Neutrophil (primary cell): ENCODE measurements at regions not wholly inside any gene's neighbourhood (a gene's known extent, or its start where the extent isn't known, plus 50 kb on each side); places are given as distances from the start of the nearest gene placed in this dataset.
"Not testable (repeated sequence)": the region's sequence is repeated elsewhere in the genome, so short reads cannot be mapped to it uniquely, and the experiment has no call there.

Experiments used
- H3K27ac ChIP-seq: fragments of 200-600 bp; sonication (generic); 2 replicates; pipeline ENCODE4 v1.5.1; 2016; ENCODE audit warnings: mild to moderate bottlenecking, moderate library complexity
- H3K27me3 ChIP-seq: fragments of 200-600 bp; sonication (generic); 2 replicates; pipeline ENCODE4 v1.6.0; 2016; ENCODE audit warnings: mild to moderate bottlenecking
- H3K36me3 ChIP-seq: fragments of 200-600 bp; sonication (generic); 2 replicates; pipeline ENCODE4 v1.5.1; 2017
- H3K4me1 ChIP-seq, 2 experiments: fragments of 200-600 bp in 1 of 2; sonication (generic) in 1 of 2; 1 replicate in 1 of 2; 2 replicates in 1 of 2; pipeline versions ENCODE4 v1.5.1 to v1.6.1; 2013 to 2016; ENCODE audit warnings: low read depth in 1 of 2, low read length in 1 of 2, mild to moderate bottlenecking in 1 of 2, moderate library complexity in 1 of 2; ENCODE audit not compliant: control insufficient read depth in 1 of 2, insufficient read depth in 1 of 2
- H3K4me3 ChIP-seq, 2 experiments: fragments of 200-600 bp in 1 of 2; sonication (generic) in 1 of 2; 1 replicate in 1 of 2; 2 replicates in 1 of 2; pipeline ENCODE4 v1.5.1; 2013 to 2016; ENCODE audit warnings: low read depth in 1 of 2, low read length in 1 of 2, mild to moderate bottlenecking in 1 of 2, moderate library complexity in 1 of 2
- H3K9me3 ChIP-seq: fragments of 200-600 bp; sonication (generic); 2 replicates; pipeline ENCODE4 v1.5.1; 2016
- CTCF ChIP-seq: fragments of 200-600 bp; sonication (generic); IDR thresholded peaks from 2 replicates; pipeline ENCODE4 v1.5.1; 2016; ENCODE audit warnings: antibody characterized with exemption

GRCh38 chr5:116859666-116860320 lies 285.2 kb upstream of the SEMA6A start:
- no peak overlapping the region for H3K27ac ChIP-seq
- no peak for TF ChIP-seq CTCF
- H3K4me1 ChIP-seq = no peaks in the 10 kb centered on the region

DNA sequence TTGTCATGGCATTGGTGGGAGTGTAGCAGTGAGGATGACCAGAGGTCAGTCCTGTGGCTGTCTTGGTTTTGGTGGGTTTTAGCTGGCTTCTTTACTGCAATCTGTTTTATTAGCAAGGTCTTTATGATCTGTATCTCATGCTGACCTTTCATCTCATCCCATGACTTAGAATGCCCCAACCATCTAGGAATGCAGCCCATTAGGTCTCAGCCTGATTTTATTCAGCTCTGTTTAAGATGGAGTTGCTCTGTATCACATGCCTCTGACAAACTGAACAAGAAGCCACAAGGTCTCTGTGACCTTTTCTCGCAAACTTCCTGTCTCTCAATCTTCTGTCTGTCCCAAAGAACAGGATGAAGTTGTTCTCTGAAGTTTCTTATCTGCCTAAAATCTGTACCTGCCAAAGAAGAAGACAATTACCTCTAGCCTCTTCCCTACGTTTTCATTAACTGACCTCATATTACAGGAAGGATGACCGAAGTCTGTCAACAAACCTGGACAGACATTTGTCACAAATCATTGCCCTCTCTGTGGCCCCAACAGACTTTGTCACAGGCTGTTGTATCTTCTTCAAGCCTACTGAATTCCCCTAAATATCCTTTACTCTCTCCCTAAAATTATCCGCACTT lies 284.2 kb upstream of the SEMA6A start:
- no peak overlapping the region for H3K27ac ChIP-seq
- H3K4me3 ChIP-seq = no peak overlapping the region
- H3K36me3 ChIP-seq = no peaks in the 10 kb centered on the region
- no peaks in the 10 kb centered on the region for H3K27me3 ChIP-seq
- H3K4me1 ChIP-seq = no peaks in the 10 kb centered on the region
- no peak for TF ChIP-seq CTCF
- no peaks in the 10 kb centered on the region for H3K9me3 ChIP-seq

More at GRCh38 chr5:116859666-116860320, 285.2 kb upstream of the SEMA6A start:
- Histone ChIP-seq H3K27me3 (no peaks in the 10 kb centered on the region), H3K9me3 (no peaks in the 10 kb centered on the region), H3K4me3 (no peak overlapping the region), H3K36me3 (no peaks in the 10 kb centered on the region)

DNA sequence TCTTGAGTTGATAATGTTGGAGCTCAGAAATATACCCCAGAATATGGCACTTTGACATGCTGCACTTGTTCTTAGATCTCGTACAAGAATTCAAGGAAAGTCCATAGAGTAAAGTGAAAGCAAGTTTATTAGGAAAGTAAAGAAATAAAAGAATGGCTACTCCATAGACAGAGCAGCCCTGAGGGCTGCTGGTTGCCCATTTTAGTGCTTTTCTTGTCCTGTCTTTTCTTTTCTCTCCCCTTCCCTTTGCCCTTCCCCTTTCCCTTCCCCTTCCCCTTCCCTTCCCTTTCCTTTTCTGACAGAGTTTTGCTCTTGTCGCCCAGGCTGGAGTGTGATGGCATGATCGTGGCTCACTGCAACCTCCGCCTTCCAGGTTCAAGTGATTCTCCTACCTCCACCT lies 283.4 kb upstream of the SEMA6A start:
- H3K4me1 ChIP-seq, H3K4me3 ChIP-seq, H3K36me3 ChIP-seq, H3K27ac ChIP-seq, H3K9me3 ChIP-seq, H3K27me3 ChIP-seq: not testable (repeated sequence)

DNA sequence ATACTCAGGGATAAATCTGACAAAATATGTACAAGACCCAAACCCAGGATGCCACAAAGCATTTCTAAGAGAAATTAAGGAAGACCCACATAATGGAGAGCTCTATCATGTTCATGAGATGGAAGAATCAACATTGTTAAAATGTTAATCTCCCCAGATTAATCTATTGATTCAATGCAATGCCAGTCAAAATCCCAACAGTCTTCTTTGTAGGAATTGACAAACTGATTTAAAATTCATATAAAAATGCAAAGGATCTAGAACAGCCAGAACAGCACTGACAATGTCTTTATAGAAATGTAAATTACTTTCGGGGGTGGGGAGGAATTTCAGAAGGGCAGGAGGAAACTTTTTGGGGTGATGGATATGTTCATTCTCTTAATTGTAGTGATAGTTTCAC lies 281.6 kb upstream of the SEMA6A start:
- no peaks in the 10 kb centered on the region for H3K36me3 ChIP-seq

GRCh38 chr5:116853992-116854391 lies 279.4 kb upstream of the SEMA6A start:
- Histone ChIP-seq H3K4me1 (no peaks in the 10 kb centered on the region), H3K36me3 (no peaks in the 10 kb centered on the region), H3K27ac (no peak overlapping the region), H3K4me3 (no peak overlapping the region), H3K9me3 (no peaks in the 10 kb centered on the region), H3K27me3 (no peaks in the 10 kb centered on the region)
- no peak for TF ChIP-seq CTCF

More for the DNA sequence above, 281.6 kb upstream of the SEMA6A start:
- Histone ChIP-seq H3K27ac (no peak overlapping the region), H3K4me1 (no peaks in the 10 kb centered on the region), H3K9me3 (no peaks in the 10 kb centered on the region), H3K27me3 (no peaks in the 10 kb centered on the region), H3K4me3 (no peak overlapping the region)
- TF ChIP-seq CTCF = no peak

GRCh38 chr5:116848954-116849581 lies 274.4 kb upstream of the SEMA6A start:
- no peak for TF ChIP-seq CTCF
- no peak overlapping the region for H3K27ac ChIP-seq
- H3K36me3 ChIP-seq = no peaks in the 10 kb centered on the region
- no peaks in the 10 kb centered on the region for H3K27me3 ChIP-seq
- H3K4me3 ChIP-seq = no peak overlapping the region
- H3K9me3 ChIP-seq = no peaks in the 10 kb centered on the region
- no peaks in the 10 kb centered on the region for H3K4me1 ChIP-seq
